ENCODE measurements at regions not wholly inside any gene's neighbourhood (a gene's known extent, or its start where the extent isn't known, plus 50 kb on each side); places are given as distances from the start of the nearest gene placed in this dataset.

- TF ChIP-seq EMX1 (CRISPR knock-in tag; IDR thresholded peaks at IDR 0.05) (no peak), ZNF416 (CRISPR knock-in tag; IDR thresholded peaks at IDR 0.05) (no peak)
Observed at GRCh38 chr16:66087308-66087707, 279.2 kb upstream of the CDH5 start.

Measured in WTC11 (cell line).